ENCODE measurements at regions not wholly inside any gene's neighbourhood (a gene's known extent, or its start where the extent isn't known, plus 50 kb on each side); places are given as distances from the start of the nearest gene placed in this dataset.

DNA sequence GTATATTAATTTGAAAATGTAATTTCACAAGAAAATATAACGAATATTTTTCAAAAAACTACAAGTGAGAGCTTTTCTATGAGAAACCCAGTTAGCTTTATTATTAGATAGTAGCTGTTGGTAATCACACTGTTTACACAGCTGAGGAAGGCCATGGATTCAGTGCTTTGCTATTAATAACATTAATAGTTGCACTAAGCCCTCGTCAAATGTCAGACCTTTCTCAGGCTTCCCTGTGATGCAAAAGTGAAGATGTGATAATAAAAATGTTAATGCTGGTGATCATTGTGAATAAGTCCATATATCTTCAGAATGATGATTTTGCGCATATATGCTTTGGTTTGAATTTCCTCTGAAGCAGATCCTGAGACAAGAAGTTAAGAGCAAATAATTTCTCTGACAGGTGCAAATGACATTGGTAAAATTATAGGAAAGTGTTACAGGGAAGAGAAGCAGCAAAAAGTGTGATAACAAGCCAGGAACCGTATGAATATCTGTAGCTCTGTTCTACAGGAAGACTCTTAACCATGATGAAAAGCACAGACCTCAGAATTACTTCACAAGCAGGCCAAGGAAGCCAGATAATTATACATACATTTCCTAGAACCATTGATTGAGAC lies 56.5 kb upstream of the CNTN6 start:
- H3K36me3 Mint-ChIP-seq (ENCODE audit: low read depth) = no peaks in the 10 kb centered on the region
- peaks cover 3% of the 10 kb centered on the region for H3K27me3 Mint-ChIP-seq (ENCODE audit: low read depth)
- no peak for DNase-seq (ENCODE audit: low read depth, low spot score)
- H3K9me3 Mint-ChIP-seq = peaks cover 8% of the 10 kb centered on the region
- no peaks in the 10 kb centered on the region for H3K4me1 Mint-ChIP-seq
- no peak overlapping the region for H3K27ac Mint-ChIP-seq (ENCODE audit: unreplicated experiment)
- TF ChIP-seq, protein P1, sequence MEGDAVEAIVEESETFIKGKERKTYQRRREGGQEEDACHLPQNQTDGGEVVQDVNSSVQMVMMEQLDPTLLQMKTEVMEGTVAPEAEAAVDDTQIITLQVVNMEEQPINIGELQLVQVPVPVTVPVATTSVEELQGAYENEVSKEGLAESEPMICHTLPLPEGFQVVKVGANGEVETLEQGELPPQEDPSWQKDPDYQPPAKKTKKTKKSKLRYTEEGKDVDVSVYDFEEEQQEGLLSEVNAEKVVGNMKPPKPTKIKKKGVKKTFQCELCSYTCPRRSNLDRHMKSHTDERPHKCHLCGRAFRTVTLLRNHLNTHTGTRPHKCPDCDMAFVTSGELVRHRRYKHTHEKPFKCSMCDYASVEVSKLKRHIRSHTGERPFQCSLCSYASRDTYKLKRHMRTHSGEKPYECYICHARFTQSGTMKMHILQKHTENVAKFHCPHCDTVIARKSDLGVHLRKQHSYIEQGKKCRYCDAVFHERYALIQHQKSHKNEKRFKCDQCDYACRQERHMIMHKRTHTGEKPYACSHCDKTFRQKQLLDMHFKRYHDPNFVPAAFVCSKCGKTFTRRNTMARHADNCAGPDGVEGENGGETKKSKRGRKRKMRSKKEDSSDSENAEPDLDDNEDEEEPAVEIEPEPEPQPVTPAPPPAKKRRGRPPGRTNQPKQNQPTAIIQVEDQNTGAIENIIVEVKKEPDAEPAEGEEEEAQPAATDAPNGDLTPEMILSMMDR (conservative IDR thresholded peaks at IDR 0.05) = no peak
- H3K4me3 Mint-ChIP-seq = no peak overlapping the region

- TF ChIP-seq, protein P1 (conservative IDR thresholded peaks at IDR 0.05) = no peak
- no peak for DNase-seq (ENCODE audit: low read depth, low spot score)
- peaks cover 8% of the 10 kb centered on the region for H3K9me3 Mint-ChIP-seq
- no peak overlapping the region for H3K27ac Mint-ChIP-seq (ENCODE audit: unreplicated experiment)
- H3K4me3 Mint-ChIP-seq = no peak overlapping the region
- H3K4me1 Mint-ChIP-seq = no peaks in the 10 kb centered on the region
- H3K27me3 Mint-ChIP-seq (ENCODE audit: low read depth) = peaks cover 2% of the 10 kb centered on the region
- H3K36me3 Mint-ChIP-seq (ENCODE audit: low read depth) = no peaks in the 10 kb centered on the region
These were observed 55.2 kb upstream of the CNTN6 start for GRCh38 chr3:1037631-1038030.

All from neural crest cell (in vitro differentiated cells).